ENCODE measurements at regions not wholly inside any gene's neighbourhood (a gene's known extent, or its start where the extent isn't known, plus 50 kb on each side); places are given as distances from the start of the nearest gene placed in this dataset.

DNA sequence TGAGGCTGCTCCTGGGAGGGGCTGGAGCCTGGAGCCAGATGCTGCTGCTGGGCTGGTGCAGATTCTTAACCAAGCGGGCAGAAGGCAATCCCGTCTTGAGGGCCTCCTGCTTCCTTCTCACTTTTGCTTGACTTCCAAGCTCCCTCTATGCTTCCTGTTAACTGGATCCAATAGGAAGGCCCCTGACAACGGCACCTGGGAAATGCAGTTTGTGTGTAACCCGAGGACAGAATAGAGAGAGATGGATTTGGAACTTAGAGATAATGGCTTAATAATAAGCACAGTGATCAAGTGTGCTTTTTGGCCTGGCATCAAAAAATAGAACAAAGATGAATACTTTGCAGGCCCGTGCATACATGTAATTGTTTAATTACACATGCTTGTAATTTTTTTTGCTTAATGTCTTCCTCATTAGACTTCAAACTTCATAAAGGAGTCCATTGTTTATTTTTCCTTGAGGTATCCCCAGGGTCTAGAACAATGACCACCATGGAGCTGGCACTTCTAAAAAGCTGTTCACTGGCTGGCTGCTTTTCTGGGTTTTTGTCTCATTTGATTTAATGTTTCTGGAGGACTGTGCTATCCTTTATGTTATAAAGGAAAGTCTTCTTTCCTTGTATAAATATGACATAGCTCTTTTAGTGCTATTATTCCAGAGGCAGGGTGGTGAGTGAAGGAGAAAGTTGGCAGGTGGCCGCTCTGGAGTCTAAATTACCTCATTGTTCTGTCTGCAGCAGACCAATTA lies 63.3 kb upstream of the MITF start:
- TF ChIP-seq, protein P1, sequence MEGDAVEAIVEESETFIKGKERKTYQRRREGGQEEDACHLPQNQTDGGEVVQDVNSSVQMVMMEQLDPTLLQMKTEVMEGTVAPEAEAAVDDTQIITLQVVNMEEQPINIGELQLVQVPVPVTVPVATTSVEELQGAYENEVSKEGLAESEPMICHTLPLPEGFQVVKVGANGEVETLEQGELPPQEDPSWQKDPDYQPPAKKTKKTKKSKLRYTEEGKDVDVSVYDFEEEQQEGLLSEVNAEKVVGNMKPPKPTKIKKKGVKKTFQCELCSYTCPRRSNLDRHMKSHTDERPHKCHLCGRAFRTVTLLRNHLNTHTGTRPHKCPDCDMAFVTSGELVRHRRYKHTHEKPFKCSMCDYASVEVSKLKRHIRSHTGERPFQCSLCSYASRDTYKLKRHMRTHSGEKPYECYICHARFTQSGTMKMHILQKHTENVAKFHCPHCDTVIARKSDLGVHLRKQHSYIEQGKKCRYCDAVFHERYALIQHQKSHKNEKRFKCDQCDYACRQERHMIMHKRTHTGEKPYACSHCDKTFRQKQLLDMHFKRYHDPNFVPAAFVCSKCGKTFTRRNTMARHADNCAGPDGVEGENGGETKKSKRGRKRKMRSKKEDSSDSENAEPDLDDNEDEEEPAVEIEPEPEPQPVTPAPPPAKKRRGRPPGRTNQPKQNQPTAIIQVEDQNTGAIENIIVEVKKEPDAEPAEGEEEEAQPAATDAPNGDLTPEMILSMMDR (IDR thresholded peaks at IDR 0.05): no peak
- TF ChIP-seq POLR2A (IDR thresholded peaks at IDR 0.05): no peak
